Duodenal mucosa (tissue), 2 donors: ENCODE measurements at regions not wholly inside any gene's neighbourhood (a gene's known extent, or its start where the extent isn't known, plus 50 kb on each side); places are given as distances from the start of the nearest gene placed in this dataset.

Experiments
- H3K27ac ChIP-seq: one replicate; pipeline ENCODE4 v1.7.0; 2013; ENCODE audit warnings: low read depth, low read length
- H3K27me3 ChIP-seq, 2 donors: one replicate each; pipeline ENCODE4 v1.7.0; 2013; ENCODE audit warnings: low read length in 2 of 2, control low read depth in 1 of 2; ENCODE audit not compliant: insufficient read depth in 2 of 2, control insufficient read depth in 1 of 2
- H3K36me3 ChIP-seq, 2 donors: one replicate each; pipeline ENCODE4 v1.7.0; 2013; ENCODE audit warnings: low read length in 2 of 2, control low read depth in 1 of 2; ENCODE audit not compliant: insufficient read depth in 2 of 2, control insufficient read depth in 1 of 2
- H3K4me1 ChIP-seq, 2 donors: one replicate each; pipeline ENCODE4 v1.7.0; 2013; ENCODE audit warnings: low read length in 2 of 2, control low read depth in 1 of 2; ENCODE audit not compliant: insufficient read depth in 2 of 2, control insufficient read depth in 1 of 2
- H3K4me3 ChIP-seq, 2 donors: one replicate each; pipeline ENCODE4 v1.7.0; 2013; ENCODE audit warnings: low read length in 2 of 2, low read depth in 1 of 2
- H3K9ac ChIP-seq, 2 donors: one replicate each; pipeline ENCODE4 v1.7.0; 2013; ENCODE audit warnings: low read length in 2 of 2, low read depth in 1 of 2
- H3K9me3 ChIP-seq, 2 donors: one replicate each; pipeline ENCODE4 v1.7.0; 2013; ENCODE audit warnings: low read length in 2 of 2, control low read depth in 1 of 2; ENCODE audit not compliant: control insufficient read depth in 1 of 2

DNA sequence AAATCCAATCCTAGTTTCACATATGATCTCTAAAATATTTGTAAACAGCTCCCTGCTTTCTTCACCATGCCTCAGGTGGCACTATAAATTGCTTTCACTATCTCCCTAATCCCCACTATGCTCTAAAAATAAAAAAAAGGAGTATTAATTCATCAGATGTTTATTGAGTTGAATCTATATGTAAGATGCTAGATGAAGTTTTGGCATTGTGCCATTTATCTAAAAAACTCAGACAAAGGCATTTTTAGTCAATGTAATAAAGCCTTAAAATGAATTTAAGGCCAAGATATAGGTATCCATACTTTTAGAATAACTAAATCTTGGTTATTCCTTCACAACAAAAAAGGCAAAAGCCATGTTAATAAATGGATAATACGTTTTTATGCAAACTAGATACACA, 373.9 kb downstream of the ETS1 start:
- Histone ChIP-seq H3K27me3 (no peaks in the 10 kb centered on the region), H3K36me3 (no peaks in the 10 kb centered on the region), H3K4me3 (no peak overlapping the region), H3K4me1 (no peaks in the 10 kb centered on the region), H3K27ac (no peak overlapping the region), H3K9ac (no peak overlapping the region), H3K9me3 (peaks cover 0 to 2% of the 10 kb centered on the region in 2 donors)

DNA sequence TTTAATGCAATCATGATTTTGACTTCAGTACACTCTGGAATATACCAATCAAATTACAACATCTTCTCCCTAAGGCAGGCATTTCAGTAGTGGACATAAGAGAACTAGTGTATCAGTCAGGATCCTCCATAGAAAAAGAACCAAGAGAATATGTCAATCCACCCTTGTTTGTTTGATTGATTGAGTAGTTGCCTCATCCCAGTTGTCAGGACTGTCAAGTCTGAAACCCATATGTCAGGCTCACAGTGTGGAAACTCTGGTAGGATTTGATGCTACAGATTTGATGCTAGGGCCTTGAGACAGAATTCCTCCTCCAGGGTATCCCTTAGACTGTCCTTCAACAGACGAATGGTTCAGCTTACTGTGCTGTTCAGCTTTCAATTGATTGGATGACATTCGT, 375.0 kb downstream of the ETS1 start:
- peaks cover 0 to 2% of the 10 kb centered on the region in 2 donors for H3K9me3 ChIP-seq
- H3K9ac ChIP-seq = no peak overlapping the region
- no peak overlapping the region for H3K27ac ChIP-seq
- peaks cover 0 to 4% of the 10 kb centered on the region in 2 donors for H3K4me1 ChIP-seq
- no peaks in the 10 kb centered on the region for H3K27me3 ChIP-seq
- H3K36me3 ChIP-seq = no peaks in the 10 kb centered on the region
- H3K4me3 ChIP-seq = no peak overlapping the region

DNA sequence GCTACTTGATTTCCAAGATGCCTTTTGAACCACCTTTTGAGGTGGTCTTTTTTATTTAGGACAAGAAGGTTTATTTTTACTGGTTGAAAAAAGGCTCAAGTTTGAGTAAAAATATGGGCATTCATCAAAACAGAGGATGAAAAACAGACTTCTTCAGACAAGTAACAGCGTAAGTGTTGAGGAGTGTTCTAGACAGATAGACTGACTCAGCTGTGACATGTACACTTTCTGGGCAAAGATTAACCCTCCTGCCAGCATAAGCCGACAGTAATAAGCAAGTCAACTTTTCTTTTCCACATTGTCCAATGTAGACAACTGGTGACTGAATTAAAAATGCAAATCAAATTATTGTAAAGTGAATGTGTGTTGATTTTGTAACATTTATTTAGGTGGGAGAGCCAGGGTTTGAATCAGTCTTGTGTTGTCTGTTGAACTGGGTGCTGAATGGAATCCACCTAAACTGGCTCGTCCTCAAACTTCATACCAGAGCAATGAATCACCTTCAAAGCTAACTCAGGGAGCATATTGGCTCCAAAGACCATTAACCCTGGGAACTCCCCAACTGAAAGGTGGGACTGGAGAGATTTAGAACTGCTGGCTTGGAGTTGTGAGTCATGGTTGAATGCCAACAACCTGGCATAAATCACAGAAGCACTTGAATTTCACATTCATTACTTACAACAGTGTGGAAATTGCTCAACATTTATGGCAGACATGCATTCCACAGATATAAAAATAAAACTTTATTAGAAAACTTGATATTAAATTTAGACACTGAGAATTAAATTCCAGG, 377.0 kb downstream of the ETS1 start:
- Histone ChIP-seq H3K27ac (no peak overlapping the region), H3K9ac (no peak overlapping the region), H3K9me3 (peaks cover 0 to 2% of the 10 kb centered on the region in 2 donors), H3K4me1 (peaks cover 0 to 4% of the 10 kb centered on the region in 2 donors), H3K36me3 (no peaks in the 10 kb centered on the region), H3K27me3 (no peaks in the 10 kb centered on the region), H3K4me3 (no peak overlapping the region)

DNA sequence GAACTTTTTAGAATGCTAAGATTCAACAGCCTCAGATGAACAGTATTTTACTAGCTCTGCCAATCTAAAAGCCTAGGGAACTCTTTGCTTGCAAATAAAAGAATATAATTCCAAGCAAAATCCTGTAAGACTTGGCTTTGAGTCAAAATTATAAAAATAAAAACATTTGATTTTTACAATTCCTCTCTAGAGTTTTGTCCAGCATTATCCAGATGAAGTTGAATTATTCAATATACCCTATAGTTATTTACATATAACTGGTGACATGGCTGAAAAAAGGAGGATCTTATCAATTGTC, 378.3 kb downstream of the ETS1 start:
- Histone ChIP-seq H3K9me3 (no peaks in the 10 kb centered on the region), H3K4me1 (peaks cover 0 to 4% of the 10 kb centered on the region in 2 donors), H3K9ac (no peak overlapping the region), H3K4me3 (no peak overlapping the region), H3K27ac (no peak overlapping the region), H3K36me3 (no peaks in the 10 kb centered on the region), H3K27me3 (no peaks in the 10 kb centered on the region)

DNA sequence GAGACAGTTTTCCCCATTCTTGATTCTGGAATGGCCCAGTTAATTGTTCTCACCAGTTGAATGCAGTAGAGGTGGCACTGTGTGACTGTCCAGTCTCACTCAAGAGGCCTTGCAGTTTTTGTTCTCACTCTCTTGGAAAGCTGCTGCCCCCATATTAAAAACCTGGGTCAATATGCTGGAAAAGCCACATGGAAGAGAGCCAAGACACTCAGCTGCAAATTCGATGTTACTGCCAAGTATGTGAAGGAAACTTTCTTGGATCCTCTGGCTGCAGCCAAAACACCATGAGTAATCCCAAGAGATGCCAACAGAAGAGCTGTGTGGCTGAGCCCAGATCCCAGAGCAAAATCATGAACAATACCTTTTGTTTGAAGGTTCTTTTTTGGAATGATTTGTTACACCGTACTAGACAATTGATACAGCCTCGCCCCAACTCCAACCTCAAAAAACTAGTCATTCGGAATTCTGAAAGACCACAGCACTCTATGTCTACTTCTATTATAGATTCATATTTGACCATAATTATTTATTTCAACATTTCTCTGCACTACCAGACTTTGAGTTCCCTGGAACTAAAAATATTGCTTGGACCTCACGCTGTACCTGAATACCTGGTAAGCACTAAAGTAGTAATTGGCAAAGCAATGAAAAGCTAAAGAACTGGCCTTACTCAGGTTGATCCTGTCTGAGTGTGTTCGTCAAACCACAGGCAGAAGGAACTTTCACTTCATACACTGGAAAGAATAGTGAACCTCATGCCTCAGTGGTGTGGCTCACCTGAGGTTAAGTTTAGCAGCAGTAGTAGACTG, 378.8 kb downstream of the ETS1 start:
- Histone ChIP-seq H3K4me3 (no peak overlapping the region), H3K9ac (no peak overlapping the region), H3K4me1 (peaks cover 0 to 4% of the 10 kb centered on the region in 2 donors), H3K9me3 (no peaks in the 10 kb centered on the region), H3K36me3 (no peaks in the 10 kb centered on the region), H3K27me3 (no peaks in the 10 kb centered on the region), H3K27ac (no peak overlapping the region)

DNA sequence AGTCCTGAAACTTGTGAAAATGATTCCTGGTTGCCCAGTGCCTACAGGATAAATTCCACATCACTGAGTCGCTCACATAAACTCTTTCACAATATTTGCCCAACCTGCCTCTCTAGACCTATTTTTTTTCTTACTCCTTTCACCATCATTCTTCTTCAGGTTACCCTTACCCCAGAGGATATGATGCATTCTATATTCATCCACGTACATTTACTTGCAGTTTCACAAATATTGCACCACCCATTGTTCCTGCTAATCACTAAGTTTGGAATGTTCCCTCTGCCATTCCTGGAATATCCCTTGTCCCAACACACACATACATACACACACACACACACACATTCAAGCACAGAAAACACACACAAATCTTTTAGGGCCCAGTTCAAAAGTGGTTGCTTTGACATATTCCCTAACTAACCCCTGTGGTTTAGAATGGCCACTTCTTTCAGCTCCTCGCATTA, 379.5 kb downstream of the ETS1 start:
- H3K4me3 ChIP-seq = no peak overlapping the region
- H3K27me3 ChIP-seq = no peaks in the 10 kb centered on the region
- H3K36me3 ChIP-seq = no peaks in the 10 kb centered on the region
- peaks cover 0 to 4% of the 10 kb centered on the region in 2 donors for H3K4me1 ChIP-seq
- no peaks in the 10 kb centered on the region for H3K9me3 ChIP-seq
- H3K27ac ChIP-seq = no peak overlapping the region
- no peak overlapping the region for H3K9ac ChIP-seq

DNA sequence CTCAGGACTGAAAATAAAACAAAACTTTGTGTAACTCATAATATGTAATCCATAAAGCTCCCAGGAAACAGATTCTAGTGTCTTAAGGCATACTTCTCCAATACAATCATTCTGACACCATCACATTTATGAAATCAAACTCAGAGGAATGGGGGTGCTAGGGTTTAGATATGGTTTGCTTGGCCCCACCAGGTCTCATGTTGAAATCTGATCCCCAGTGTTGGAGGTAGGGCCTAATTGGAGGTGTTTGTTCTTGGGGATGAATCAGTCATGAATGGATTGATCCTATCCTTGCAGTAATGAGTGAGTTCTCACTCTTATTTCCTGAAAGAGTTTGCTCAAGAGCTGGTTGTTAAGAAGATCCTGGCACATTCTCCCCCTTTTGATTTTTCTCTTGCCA, 380.9 kb downstream of the ETS1 start:
- Histone ChIP-seq H3K4me1 (peaks cover 0 to 4% of the 10 kb centered on the region in 2 donors), H3K9ac (no peak overlapping the region), H3K36me3 (no peaks in the 10 kb centered on the region), H3K27me3 (no peaks in the 10 kb centered on the region), H3K9me3 (no peaks in the 10 kb centered on the region), H3K27ac (no peak overlapping the region), H3K4me3 (no peak overlapping the region)

DNA sequence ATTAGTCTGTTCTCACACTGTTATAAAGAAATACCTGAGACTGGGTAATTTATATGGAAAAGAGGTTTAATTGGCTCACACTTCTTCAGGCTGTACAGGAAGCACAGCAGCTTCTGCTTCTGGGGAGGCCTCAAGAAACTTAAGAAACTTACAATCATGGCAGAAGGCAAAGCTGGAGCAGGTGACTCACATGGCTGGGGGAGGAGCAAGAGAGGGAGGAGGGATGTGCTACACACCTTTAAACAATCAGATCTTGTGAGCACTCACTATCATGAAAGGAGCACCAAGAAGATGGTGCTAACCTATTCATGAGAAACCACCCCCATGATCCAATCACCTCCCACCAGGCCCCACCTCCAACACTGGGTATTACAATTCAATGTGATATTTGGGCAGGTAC, 381.6 kb downstream of the ETS1 start:
- H3K36me3 ChIP-seq = no peaks in the 10 kb centered on the region
- H3K9ac ChIP-seq = no peak overlapping the region
- peaks cover 0 to 4% of the 10 kb centered on the region in 2 donors for H3K4me1 ChIP-seq
- no peak overlapping the region for H3K4me3 ChIP-seq
- H3K27me3 ChIP-seq = no peaks in the 10 kb centered on the region
- no peaks in the 10 kb centered on the region for H3K9me3 ChIP-seq
- no peak overlapping the region for H3K27ac ChIP-seq

DNA sequence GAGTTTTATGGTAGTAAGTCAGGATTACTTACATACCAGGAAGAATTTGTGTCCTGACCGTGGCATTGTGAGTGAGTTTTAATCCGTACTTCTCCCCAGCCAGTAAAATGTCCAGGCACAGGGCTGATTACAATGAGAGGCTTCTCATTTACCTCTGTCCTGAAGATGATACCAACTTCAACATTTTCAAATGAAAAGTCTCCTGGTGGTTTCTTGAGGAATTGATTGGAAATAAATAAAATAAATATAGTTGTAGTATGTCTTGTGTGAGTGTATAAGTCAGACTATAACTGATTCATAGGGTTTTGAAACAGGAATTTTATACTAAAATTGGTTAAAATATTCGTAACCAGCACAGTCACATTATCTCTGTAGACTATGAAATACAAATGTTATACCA, 382.5 kb downstream of the ETS1 start:
- Histone ChIP-seq H3K4me1 (peaks cover 0 to 4% of the 10 kb centered on the region in 2 donors), H3K4me3 (no peak overlapping the region), H3K9me3 (no peaks in the 10 kb centered on the region), H3K27me3 (no peaks in the 10 kb centered on the region), H3K27ac (no peak overlapping the region), H3K9ac (no peak overlapping the region), H3K36me3 (no peaks in the 10 kb centered on the region)

DNA sequence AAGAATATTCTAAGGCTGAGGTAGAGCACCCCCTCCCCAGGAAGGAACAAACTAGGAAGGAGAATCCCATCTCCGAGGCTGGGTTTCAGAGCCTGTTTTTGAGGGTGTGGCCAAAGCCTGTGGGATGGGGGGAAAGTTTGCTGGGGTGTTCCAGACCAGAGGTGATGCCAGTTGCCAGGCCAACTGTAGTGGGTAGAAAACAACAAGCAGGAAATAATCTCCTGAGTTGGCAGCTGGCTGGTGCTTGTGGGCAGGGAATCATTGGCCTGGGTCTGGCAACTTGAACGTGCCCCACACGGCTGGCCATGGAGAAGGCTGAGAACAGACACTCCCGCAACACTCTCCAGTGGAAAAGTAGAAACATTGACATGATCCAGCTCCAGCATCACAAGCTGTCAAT, 385.6 kb downstream of the ETS1 start:
- Histone ChIP-seq H3K4me1 (no peaks in the 10 kb centered on the region), H3K9ac (no peak overlapping the region), H3K4me3 (no peak overlapping the region), H3K36me3 (no peaks in the 10 kb centered on the region), H3K9me3 (no peaks in the 10 kb centered on the region), H3K27ac (no peak overlapping the region), H3K27me3 (no peaks in the 10 kb centered on the region)
